ENCODE measurements at regions not wholly inside any gene's neighbourhood (a gene's known extent, or its start where the extent isn't known, plus 50 kb on each side); places are given as distances from the start of the nearest gene placed in this dataset.

DNA sequence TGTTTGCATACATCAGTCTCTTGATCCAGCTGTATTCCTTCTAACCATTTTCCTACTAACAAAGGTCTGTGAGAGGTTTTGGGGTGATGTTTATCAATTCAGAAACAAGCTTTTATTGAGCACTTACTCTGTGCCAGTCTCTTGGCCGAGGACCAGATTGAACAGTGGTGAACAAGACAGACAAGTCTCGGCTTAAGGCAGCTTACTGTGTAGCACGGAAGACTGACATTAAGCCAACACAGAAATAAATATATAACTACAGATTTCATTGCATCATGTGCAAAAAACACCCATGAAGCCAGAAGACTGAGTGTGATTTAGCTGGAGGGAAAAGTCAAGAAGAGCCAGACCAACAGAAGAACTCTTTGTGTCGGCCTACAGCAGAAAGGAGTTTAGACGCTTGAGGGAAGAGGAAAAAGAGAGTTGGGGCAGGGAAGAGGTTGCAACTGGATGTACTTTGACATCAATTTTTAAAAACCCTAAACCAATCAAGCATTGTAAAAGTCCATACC, 549.6 kb upstream of the CITED2 start:
- no peak for DNase-seq

DNA sequence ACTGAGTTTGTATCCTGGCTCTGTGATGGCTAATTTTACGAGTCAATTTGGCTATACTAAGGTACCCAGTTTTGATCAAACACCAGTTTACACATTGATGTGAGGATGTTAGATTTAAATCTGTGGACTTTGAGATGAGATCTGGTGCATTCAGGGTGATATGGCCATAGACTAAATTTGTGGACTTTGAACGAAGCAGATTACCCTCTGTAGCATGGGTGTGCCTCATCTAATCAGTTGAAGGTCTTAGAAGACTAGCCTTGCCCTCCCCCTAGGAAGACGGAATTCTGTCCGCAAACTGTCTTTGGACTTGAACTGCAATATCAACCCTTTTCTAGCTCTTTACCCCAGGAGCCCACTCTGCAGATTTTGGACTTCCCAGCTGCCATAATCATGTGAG, 547.8 kb upstream of the CITED2 start:
- no peak for DNase-seq

DNA sequence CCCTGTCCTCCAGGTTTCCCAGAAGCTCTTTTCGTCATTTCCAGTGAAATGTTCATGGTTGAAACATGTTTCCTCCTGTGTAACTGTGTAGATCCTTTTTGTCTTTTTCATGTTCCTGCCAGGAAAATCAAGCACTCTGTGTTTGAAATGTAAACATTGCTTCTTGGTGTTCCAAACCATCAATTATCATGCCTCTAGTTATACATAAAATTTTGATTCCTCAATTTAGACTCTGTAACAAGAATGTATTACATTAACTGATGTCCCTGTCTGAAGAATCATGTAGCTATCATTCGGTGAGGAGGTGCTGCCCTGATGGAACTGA, 546.3 kb upstream of the CITED2 start:
- no peak for DNase-seq

DNA sequence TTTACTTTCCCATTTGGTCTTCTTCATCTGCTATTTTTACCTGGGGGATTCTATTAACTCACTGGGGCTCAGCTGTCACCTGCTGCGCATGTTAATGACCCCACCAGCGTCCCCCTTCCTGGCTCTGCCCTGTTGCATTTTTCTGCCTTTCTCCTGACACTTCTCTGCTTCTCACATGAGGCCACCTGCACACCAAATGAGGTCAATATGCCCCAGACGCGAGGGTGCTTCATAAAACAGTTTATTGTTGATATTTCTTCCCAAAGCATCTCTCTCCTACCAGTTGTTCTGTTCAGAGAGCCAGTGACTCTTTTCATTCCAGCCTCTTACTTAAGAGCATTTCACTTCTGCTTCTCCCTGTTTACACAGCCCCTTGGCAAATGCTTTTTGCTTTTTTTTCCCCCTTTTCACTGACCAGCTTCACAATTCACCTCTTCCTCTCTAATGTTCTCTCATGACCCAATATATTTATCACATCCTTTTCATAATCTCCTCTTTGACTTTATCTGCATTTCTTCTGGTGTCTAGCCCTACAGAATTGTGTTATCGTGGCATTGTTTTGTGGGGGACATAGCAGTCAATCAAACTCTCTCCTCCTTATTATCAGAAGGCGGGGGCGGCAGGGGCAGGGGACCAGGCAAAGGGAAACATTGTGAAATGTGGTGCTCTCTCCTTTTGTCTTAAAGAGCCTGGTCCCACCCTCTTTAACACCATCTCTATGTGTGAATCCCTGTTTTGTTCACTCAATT, 545.8 kb upstream of the CITED2 start:
- DNase-seq, result no peak

DNA sequence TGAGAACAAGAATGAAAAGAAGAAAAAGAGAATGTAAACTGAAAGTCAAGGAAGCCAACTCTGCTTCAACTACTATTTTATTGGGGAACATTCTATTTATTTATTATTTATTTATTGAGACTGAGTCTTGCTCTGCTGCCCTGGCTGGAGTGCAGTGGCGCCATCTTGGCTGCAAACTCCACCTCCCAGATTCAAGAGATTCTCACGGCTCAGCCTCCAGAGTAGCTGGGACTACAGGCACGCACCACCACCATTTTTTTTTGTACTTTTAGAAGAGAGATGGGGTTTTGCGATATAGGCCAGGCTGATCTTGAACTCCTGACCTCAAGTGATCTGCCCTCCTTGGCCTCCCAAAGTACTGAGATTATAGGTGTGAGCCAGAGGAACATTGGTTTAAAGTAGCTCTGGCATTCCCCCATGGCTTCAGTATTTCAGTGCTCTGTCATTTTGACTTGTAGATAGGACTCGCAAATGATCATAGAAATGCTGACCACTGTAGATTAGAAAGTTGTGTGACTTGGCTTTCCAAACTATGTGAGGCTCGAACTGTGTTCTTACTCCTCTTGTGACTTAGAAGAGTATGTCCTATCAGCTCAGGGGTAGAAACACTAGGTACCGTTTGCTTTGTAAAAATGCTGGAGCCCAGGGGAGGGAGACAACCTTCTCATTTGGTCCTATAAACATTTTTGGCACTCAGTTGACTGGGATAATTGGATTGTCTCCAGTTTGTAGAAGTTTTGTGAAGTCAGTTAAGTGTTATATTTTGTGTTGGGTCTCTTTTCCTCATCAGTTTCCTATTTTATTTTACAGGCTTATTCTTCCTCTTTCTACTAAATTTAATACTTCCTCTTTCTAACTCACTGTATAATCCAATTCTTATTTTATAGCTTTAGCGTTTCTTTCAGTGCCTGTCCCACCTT, 544.9 kb upstream of the CITED2 start:
- no peak for DNase-seq

DNA sequence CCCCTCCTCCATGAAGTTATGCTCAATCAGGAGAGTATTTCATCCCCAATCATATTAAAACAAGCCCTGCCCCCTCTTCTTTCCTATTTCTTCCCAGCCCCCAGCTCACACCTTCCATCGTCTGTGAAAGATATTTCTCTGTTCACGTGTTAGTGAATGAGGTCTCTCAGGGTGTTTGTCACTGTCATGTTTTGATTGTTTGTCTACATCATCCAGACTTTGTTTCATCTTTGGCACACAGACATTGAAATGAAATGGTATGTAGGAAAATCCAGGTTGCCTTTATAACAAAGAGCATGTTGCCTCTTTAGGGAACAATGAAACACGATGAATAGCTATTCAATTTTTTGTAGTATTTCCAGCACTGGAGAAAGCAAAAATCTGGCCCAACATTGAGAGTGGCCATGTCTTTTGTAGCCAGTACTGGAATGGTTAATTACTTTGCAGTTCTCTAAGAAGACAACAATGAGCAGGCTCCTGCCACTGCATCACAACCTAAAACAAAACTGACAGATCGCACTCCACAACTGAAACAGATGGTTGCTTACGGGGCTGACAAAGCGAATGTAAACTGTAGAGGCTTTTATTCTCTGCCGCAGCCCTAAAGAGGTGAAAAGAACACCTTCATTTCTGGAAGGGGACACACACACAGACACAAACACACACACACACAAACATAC, 543.6 kb upstream of the CITED2 start:
- DNase-seq, result no peak

DNA sequence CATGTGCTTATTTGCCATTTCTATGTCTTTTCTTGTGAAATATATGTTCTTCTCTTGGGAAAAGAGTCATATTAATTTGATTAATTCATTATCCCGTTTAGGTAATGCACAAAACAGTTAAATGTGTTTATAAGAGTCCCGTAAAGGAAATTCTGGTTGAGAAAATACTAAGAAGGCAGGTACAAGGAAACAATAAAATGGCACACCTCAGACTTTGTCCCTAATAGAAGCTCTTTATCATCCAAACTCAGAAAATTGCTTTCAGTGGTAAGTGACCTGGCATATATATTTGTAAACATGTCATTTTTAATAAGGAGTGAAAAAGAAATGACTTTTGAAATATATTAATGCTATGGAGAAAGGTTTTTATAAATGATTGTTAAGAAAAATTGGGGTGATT, 540.5 kb upstream of the CITED2 start:
- no peak for DNase-seq

DNA sequence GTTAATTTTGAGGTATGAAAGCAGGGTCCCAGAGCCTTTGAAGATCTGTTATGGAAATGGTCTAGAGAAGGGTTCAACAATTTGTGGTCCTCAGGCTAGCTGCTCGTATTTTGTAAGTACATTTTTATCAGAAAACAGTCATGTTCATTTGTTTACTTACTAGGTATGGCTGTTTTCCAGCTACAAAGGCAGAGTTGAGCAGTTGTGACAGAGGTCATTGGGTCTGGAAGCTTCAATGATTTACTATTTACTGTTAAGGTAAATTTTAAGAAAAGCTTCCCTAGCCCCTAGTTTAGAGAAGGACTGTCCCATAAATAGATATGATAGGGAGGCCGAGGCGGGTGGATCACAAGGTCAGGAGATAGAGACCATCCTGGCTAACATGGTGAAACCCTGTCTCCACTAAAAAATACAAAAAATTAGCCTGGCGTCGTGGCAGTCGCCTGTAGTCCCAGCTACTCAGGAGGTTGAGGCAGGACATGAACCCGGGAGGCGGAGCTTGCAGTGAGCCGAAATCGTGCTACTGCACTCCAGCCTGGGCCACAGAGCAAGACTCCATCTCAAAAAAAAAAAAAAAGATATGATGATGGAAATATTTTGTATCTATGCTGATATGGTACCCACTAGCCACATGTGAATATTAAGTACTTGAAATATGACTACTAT, 538.4 kb upstream of the CITED2 start:
- no peak for DNase-seq

DNA sequence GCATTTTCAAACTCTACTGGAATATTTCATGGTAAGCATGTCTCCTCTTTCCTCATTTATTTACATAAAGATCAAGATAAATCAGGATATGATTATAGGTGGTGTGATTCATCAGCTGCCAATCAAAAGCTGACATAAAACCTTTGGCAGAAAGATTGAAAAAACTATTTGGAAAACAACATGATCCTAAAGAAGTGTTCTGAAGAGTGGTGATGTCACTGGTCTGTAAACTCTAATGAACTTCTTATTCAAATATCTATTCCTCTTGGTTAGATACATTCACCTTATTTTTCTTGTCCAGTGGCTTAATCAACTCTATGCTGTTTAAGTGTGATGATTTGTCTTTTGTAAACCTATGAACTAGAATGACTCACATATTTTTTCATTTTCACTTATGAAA, 535.5 kb upstream of the CITED2 start:
- DNase-seq, result no peak

DNA sequence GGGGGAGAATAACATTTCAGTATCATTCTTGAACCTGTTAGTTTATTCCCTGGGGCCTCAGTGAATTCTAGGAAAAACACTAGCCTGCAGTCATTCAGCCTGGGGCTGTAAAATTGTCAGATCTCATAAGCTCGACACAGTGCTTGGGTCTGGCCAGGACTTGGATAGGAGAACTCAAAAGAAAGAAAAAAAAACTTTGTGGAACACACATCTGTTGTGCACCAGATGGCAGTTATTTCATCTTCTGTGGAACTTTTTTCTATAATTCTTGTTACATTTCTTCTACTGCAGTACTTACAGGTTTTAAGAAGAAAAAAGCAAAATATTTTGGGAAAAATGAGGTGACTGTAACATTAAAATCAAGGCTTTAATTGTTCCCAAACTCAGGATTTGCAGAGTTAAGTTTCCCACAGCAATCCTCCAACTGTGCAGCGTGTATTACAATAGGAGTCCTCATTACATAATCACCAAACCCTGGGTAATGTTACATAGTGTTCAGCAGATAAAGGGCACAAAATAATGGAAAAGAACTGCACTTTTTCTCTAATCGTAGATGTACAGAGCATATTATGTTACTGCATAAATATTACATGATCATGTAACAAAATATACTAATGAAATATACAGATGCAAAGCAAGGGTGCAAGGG, 531.1 kb upstream of the CITED2 start:
- no peak for DNase-seq

DNA sequence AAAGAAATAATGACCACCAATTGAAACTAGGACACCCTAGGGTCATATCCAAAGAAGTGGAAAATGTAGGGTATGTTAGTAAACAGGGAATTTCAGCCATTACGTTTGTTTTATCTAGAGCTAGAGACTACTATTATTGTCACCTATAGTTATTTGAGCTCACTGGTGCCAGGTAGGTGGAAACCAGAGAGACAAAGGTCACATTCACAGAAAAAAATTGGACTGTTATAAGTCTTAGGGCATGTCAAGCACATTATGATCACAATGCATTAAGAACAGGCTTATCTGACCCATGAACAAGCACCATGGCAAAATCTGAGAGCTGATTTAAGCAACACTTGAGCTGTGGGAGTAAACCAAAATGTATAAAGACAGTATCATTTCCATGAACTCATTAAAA, 530.1 kb upstream of the CITED2 start:
- no peak for DNase-seq

DNA sequence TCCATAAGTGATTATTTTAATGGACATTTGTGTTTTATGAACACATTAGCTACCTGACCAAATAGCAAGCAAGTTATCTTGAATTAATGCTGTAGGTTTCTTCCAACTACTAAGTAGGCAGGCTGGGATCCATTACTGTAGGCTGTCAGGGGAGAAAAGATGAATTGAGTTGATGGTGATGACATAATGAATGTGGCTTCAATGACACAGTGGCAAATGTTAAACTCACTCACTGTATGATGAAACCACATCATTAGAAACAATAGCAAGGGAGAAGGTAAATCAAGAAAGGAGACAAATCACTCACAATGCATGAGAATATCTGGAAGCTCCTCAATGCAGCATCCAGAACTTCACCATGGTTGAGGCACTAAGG, 529.7 kb upstream of the CITED2 start:
- DNase-seq, result no peak

DNA sequence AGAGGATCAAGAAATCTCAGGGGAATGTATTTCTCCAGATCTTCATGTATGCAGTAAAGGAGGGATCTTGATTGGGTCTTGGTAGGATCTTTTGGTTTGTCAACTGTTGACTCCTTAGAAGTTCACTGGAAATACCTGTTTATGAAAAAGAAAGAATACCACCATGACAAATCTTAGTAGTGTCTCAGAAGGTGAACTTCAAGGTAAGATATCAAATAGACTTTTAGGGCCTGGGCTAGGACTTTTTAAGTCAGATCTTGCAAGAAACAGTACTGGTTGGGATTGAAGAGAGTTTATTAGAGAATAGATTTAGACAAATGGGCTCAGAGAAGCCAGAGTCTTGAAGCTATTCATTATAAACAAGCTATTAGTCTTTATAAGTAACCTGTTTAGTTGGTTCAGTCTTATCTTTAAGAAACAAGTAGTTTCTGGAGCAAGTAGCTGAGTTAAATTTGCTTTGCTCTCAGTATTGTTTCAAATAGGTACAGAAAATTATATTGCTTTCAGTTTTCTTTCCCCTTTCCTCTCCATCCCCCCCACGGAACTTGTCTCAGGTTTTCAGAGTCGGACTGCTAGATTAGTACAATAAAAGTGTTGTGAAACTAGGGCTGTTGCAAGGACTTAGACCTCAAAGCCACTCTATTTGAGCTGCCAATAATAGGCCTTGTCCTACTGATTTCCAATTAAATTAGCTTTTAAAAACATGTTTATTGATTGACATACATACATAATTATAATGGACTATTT, 529.1 kb upstream of the CITED2 start:
- no peak for DNase-seq

DNA sequence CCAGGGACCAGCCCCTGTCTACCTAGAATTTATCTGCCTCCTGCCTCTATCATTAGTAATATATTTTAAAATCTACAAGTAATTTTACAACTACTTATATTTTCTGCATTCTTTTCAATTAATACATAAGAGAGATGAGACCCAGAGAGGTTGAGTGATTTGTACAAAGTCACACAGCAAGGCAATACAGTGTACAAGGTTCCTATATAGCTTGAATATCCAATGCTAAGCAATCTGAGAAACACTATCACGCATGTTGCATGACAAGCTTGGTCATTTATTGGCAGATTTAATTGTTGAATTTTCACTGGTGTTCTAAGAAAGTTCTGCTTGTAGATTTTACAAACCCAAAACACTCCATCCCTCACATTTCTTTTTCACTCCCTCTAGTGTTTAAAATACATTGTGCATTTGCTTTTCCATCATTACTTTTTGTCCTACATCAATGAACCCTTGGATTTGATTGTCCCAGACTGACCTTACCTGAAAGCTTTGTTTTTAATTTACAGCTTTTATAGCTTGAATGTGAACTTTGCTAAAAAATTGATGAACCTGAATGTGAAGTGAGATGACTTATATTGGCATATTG, 520.9 kb upstream of the CITED2 start:
- DNase-seq, result no peak

DNA sequence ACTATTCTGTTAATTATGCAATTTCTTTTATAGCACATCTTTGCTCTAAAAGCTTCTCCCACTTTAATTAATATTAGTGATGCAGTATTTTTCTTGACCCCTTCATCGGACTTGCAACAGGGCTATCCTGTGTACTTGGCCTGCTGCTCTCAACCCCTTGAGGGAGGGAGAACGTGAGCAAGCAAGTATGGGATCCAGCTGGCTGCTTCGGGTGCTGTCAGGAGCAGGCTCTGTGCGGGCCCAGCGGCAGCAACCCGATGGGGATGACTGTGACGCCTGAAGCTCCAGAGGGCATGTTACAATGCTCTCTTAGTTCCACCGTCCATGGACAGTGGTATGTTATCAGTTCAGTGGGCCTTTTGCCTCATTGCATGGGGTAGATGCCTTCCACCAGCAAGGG, 519.8 kb upstream of the CITED2 start:
- no peak for DNase-seq

DNA sequence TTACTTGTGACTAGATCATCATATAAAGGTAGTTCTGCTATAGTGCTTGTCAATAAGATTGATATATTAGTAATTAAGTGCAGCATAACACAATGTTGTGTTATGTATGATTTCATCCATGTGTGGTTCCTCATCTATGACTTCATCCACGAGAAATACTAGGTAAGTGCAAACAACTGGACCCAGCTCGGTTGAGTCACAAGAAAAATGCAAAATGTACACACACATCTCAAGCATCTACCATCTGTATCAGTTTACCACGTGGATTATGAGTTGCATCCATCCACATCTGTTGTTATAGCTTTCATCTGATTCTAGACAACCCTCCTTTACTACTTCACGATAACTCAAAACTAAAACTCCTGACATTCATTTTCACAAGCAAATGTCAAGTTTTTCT, 517.0 kb upstream of the CITED2 start:
- DNase-seq, result no peak

DNA sequence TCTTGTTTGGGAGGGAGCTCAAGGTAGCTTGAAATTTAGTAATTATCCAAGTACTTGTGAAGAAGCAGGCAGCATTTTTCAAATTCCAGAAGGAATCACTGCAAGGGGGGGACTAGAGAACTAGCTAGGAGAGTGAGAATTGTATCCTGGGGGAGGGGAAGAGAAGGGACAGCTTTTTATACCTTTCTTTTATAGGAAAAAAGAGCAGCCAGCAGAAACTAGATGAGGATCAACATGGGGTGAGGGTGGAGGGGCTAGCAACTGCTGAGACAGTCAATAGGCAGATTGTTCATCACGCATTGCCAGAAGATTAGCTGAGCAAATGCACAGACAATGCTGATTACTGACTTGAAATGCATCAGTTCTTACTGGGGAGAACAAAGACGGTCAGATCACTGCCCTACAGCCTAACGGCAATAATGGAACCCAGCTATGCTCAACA, 514.3 kb upstream of the CITED2 start:
- no peak for DNase-seq

DNA sequence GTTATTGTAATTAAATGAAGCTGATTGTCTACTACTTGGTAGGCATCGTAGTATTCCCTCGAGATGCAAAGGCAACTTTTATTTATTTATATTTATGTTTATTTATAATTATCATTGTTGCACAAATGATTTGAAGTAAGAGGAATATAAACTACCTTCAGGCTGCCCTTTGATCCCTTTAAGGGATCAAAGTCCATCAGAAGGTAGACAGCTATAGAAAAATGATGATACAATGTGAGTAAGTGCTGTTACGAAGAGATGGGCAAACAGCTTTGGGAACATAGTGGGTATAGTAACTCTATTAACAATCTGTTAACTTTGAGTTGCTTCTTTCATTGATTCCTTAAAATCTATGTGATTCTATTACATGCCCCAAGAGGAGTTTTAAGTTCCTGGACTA, 512.8 kb upstream of the CITED2 start:
- no peak for DNase-seq

DNA sequence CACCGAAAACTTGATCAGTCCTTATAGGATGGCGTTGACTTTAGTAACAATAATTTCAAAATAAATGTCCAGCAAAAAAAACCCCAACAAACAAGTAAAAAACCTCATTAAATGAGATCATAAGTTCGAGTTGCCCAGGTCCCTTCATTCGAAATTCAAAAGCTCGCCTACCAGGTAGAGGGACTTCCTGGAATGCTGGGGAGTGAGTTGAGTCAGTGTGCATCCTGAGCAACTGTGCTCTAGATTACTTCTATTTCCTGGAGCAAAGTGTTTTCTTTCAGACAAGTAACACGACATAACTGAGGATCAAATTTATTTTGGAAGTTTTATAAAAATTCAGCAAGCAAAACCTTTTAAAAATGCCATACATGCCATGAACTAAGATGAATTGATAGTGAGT, 511.9 kb upstream of the CITED2 start:
- DNase-seq, result no peak

DNA sequence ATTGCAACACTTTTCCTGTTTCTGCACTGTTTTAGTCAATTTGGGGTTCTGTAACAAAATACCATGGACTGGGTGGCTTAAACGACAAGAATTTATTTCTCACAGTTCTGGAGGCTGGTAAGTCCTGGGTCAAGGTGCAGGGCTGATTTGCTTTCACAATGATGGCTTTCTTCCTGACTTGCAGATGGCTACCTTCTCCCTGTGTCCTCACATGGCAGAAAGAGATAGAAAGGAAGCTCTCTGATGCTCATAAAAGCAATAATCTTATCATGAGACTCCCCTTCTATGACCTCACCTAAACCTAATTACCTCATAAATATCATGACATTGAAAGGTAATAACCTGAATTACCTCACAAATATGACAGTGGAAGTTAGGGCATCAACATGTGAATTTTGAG, 511.5 kb upstream of the CITED2 start:
- no peak for DNase-seq

DNA sequence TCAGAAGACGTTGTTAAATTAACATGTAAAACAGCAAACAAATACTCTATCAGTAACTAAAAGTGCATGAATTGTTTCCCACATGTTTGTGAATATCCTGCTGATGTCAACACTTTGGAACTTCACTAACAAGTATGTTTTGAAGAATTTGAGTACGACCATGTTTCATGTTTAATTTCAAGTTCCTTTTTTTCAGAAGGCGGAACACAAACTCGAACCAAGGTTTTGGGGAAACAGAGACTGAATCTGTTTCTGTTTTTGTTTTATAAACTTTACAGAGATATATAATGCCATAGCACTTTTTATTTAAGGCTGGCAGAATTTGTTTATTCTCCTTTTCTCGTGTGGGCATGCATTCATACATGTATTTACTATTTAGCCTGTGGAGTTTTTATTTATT, 509.3 kb upstream of the CITED2 start:
- no peak for DNase-seq

All from NCI-H510A treated with DMSO at 0.1 percent for 48 hours (cell line).